ENCODE measurements at regions not wholly inside any gene's neighbourhood (a gene's known extent, or its start where the extent isn't known, plus 50 kb on each side); places are given as distances from the start of the nearest gene placed in this dataset.

GRCh38 chr6:4504700-4505099 is 271.5 kb upstream of the CDYL start:
- Histone ChIP-seq H3K9me3 (ENCODE audit: insufficient read depth, low read length) (no peaks in the 10 kb centered on the region), H3K4me3 (ENCODE audit: low read length) (no peak overlapping the region), H3K4me1 (ENCODE audit: low read length) (no peaks in the 10 kb centered on the region), H3K79me2 (ENCODE audit: low read length) (no peaks in the 10 kb centered on the region), H3K36me3 (replicated peaks; ENCODE audit: low read depth, low read length) (no peaks in the 10 kb centered on the region), H3K4me2 (ENCODE audit: low read length) (no peak overlapping the region), H4K20me1 (ENCODE audit: insufficient read depth, low read length) (no peaks in the 10 kb centered on the region), H2AFZ (ENCODE audit: low read depth, low read length) (no peak overlapping the region), H3K27ac (ENCODE audit: low read length) (no peak overlapping the region), H3K27me3 (ENCODE audit: low read depth, low read length) (no peaks in the 10 kb centered on the region), H3K9ac (ENCODE audit: low read length) (no peak overlapping the region)
- TF ChIP-seq CTCF (IDR thresholded peaks at IDR 0.05; ENCODE audit: low read depth, low read length) (no peak), EZH2phosphoT487 (IDR thresholded peaks at IDR 0.05; ENCODE audit: low read depth) (no peak)

GRCh38 chr6:4503700-4504099 is 272.5 kb upstream of the CDYL start:
- no peaks in the 10 kb centered on the region for H3K36me3 ChIP-seq (replicated peaks; ENCODE audit: low read depth, low read length)
- H2AFZ ChIP-seq (ENCODE audit: low read depth, low read length) = no peak overlapping the region
- no peaks in the 10 kb centered on the region for H3K27me3 ChIP-seq (ENCODE audit: low read depth, low read length)
- no peak overlapping the region for H3K4me2 ChIP-seq (ENCODE audit: low read length)
- H3K9me3 ChIP-seq (ENCODE audit: insufficient read depth, low read length) = no peaks in the 10 kb centered on the region
- H3K27ac ChIP-seq (ENCODE audit: low read length) = no peak overlapping the region
- H3K4me3 ChIP-seq (ENCODE audit: low read length) = no peak overlapping the region
- H4K20me1 ChIP-seq (ENCODE audit: insufficient read depth, low read length) = no peaks in the 10 kb centered on the region
- H3K9ac ChIP-seq (ENCODE audit: low read length) = no peak overlapping the region
- H3K79me2 ChIP-seq (ENCODE audit: low read length) = no peaks in the 10 kb centered on the region
- H3K4me1 ChIP-seq (ENCODE audit: low read length) = no peaks in the 10 kb centered on the region
- TF ChIP-seq EZH2phosphoT487 (IDR thresholded peaks at IDR 0.05; ENCODE audit: low read depth) = no peak
- no peak for TF ChIP-seq CTCF (IDR thresholded peaks at IDR 0.05; ENCODE audit: low read depth, low read length)

- H4K20me1 ChIP-seq (ENCODE audit: insufficient read depth, low read length) = no peaks in the 10 kb centered on the region
- H3K4me1 ChIP-seq (ENCODE audit: low read length) = no peaks in the 10 kb centered on the region
- no peak overlapping the region for H2AFZ ChIP-seq (ENCODE audit: low read depth, low read length)
- no peaks in the 10 kb centered on the region for H3K36me3 ChIP-seq (replicated peaks; ENCODE audit: low read depth, low read length)
- no peak overlapping the region for H3K4me3 ChIP-seq (ENCODE audit: low read length)
- TF ChIP-seq CTCF (IDR thresholded peaks at IDR 0.05; ENCODE audit: low read depth, low read length) (no peak), EZH2phosphoT487 (IDR thresholded peaks at IDR 0.05; ENCODE audit: low read depth) (no peak)
- H3K27me3 ChIP-seq (ENCODE audit: low read depth, low read length) = no peaks in the 10 kb centered on the region
- no peak overlapping the region for H3K4me2 ChIP-seq (ENCODE audit: low read length)
- no peaks in the 10 kb centered on the region for H3K9me3 ChIP-seq (ENCODE audit: insufficient read depth, low read length)
- H3K9ac ChIP-seq (ENCODE audit: low read length) = no peak overlapping the region
- no peak overlapping the region for H3K27ac ChIP-seq (ENCODE audit: low read length)
- H3K79me2 ChIP-seq (ENCODE audit: low read length) = no peaks in the 10 kb centered on the region
Observed at GRCh38 chr6:4496284-4496683, 279.9 kb upstream of the CDYL start.

- no peak overlapping the region for H3K9ac ChIP-seq (ENCODE audit: low read length)
- H3K4me1 ChIP-seq (ENCODE audit: low read length) = no peaks in the 10 kb centered on the region
- H3K27ac ChIP-seq (ENCODE audit: low read length) = no peak overlapping the region
- H3K4me3 ChIP-seq (ENCODE audit: low read length) = no peak overlapping the region
- H3K36me3 ChIP-seq (replicated peaks; ENCODE audit: low read depth, low read length) = no peaks in the 10 kb centered on the region
- no peak overlapping the region for H3K4me2 ChIP-seq (ENCODE audit: low read length)
- no peaks in the 10 kb centered on the region for H3K27me3 ChIP-seq (ENCODE audit: low read depth, low read length)
- no peaks in the 10 kb centered on the region for H4K20me1 ChIP-seq (ENCODE audit: insufficient read depth, low read length)
- no peaks in the 10 kb centered on the region; the same call in 1 of the 2 replicates for H3K9me3 ChIP-seq (ENCODE audit: insufficient read depth, low read length)
- H3K79me2 ChIP-seq (ENCODE audit: low read length) = no peaks in the 10 kb centered on the region
- H2AFZ ChIP-seq (ENCODE audit: low read depth, low read length) = no peak overlapping the region
- TF ChIP-seq EZH2phosphoT487 (IDR thresholded peaks at IDR 0.05; ENCODE audit: low read depth) = no peak
- TF ChIP-seq CTCF (IDR thresholded peaks at IDR 0.05; ENCODE audit: low read depth, low read length) = no peak
Observed at GRCh38 chr6:4491501-4492260, 284.5 kb upstream of the CDYL start.
